WTC11 (cell line): ENCODE measurements at regions not wholly inside any gene's neighbourhood (a gene's known extent, or its start where the extent isn't known, plus 50 kb on each side); places are given as distances from the start of the nearest gene placed in this dataset.

Experiments
- ATAC-seq: fragments of 200-7000 bp; cut with Tn5 transposase; 2 replicates; pipeline ENCODE4 v1.10.0; 2021; ENCODE audit warnings: mild to moderate bottlenecking, moderate library complexity
- CTCF ChIA-PET: fragments of 300-600 bp; sonication (Branson Sonifier 250); formaldehyde crosslinking; loops from one replicate; lab custom pipeline; 2021; ENCODE audit warnings: antibody characterized with exemption; lab: Charles Lee
- POLR2A ChIA-PET: fragments of 350-600 bp; sonication (Branson Sonifier 250); formaldehyde crosslinking; loops from one replicate; lab custom pipeline; 2021; ENCODE audit warnings: antibody characterized with exemption; lab: Charles Lee
- DNase-seq: peaks from one replicate; pipeline ENCODE4 v3.0.0; 2021; ENCODE audit warnings: low spot score
- H3K27ac Mint-ChIP-seq: 2 replicates; pipeline ENCODE4 v1.8.0; 2021; ENCODE audit warnings: mixed read lengths
- H3K27me3 Mint-ChIP-seq: 2 replicates; pipeline ENCODE4 v1.8.0; 2021; ENCODE audit warnings: low read depth, mild to moderate bottlenecking, moderate library complexity, mixed read lengths
- H3K36me3 Mint-ChIP-seq: 2 replicates; pipeline ENCODE4 v1.8.0; 2021; ENCODE audit warnings: mixed read lengths
- H3K4me1 Mint-ChIP-seq: 2 replicates; pipeline ENCODE4 v1.8.0; 2022; ENCODE audit warnings: mixed read lengths
- H3K4me3 Mint-ChIP-seq: 2 replicates; pipeline ENCODE4 v1.8.0; 2021; ENCODE audit warnings: mild to moderate bottlenecking, moderate library complexity, mixed read lengths
- H3K9me3 Mint-ChIP-seq: 2 replicates; pipeline ENCODE4 v1.8.0; 2021; ENCODE audit warnings: mixed read lengths
- ATF3 ChIP-seq: sonication (generic); formaldehyde crosslinking; conservative IDR thresholded peaks from 2 replicates; pipeline ENCODE4 v1.8.1; 2022; ENCODE audit warnings: mild to moderate bottlenecking, missing genetic modification reagents
- ATF6 ChIP-seq: sonication (generic); formaldehyde crosslinking; IDR thresholded peaks from 2 replicates; pipeline ENCODE4 v1.8.1; 2023; ENCODE audit warnings: mild to moderate bottlenecking, missing genetic modification reagents
- CBFB ChIP-seq: sonication (generic); formaldehyde crosslinking; IDR thresholded peaks from 2 replicates; pipeline ENCODE4 v1.8.1; 2022; ENCODE audit warnings: mild to moderate bottlenecking, low read depth, missing genetic modification reagents
- CREM ChIP-seq: sonication (generic); formaldehyde crosslinking; IDR thresholded peaks from 2 replicates; pipeline ENCODE4 v1.8.1; 2022; ENCODE audit warnings: mild to moderate bottlenecking, missing genetic modification reagents, moderate library complexity
- ESRRA ChIP-seq: sonication (generic); formaldehyde crosslinking; IDR thresholded peaks from 2 replicates; pipeline ENCODE4 v1.8.1; 2022; ENCODE audit warnings: mild to moderate bottlenecking, missing genetic modification reagents, borderline replicate concordance
- FOXP4 ChIP-seq: sonication (generic); formaldehyde crosslinking; IDR thresholded peaks from 2 replicates; pipeline ENCODE4 v1.8.0; 2022; ENCODE audit warnings: mild to moderate bottlenecking, missing genetic modification reagents
- GTF2I ChIP-seq: fragments of 250-450 bp; sonication (Bioruptor Pico); conservative IDR thresholded peaks from 2 replicates; pipeline ENCODE4 v1.4.0; 2021; ENCODE audit warnings: mild to moderate bottlenecking
- HMGA2 ChIP-seq: fragments of 250-450 bp; sonication (Bioruptor Pico); IDR thresholded peaks from 2 replicates; pipeline ENCODE4 v1.4.0; 2021; ENCODE audit warnings: mild to moderate bottlenecking, moderate library complexity
- MAX ChIP-seq: sonication (generic); formaldehyde crosslinking; IDR thresholded peaks from 2 replicates; pipeline ENCODE4 v1.8.0; 2022; ENCODE audit warnings: mild to moderate bottlenecking, missing genetic modification reagents
- MLX ChIP-seq: sonication (generic); formaldehyde crosslinking; IDR thresholded peaks from 2 replicates; pipeline ENCODE4 v1.8.1; 2023; ENCODE audit warnings: mild to moderate bottlenecking, missing genetic modification reagents, moderate library complexity
- NFATC4 ChIP-seq: fragments of 250-450 bp; sonication (Bioruptor Pico); IDR thresholded peaks from 2 replicates; pipeline ENCODE4 v1.9.0; 2021; ENCODE audit warnings: mild to moderate bottlenecking
- TCF7 ChIP-seq: sonication (generic); formaldehyde crosslinking; IDR thresholded peaks from 2 replicates; pipeline ENCODE4 v1.8.0; 2022; ENCODE audit warnings: mild to moderate bottlenecking, low read depth, missing genetic modification reagents, moderate library complexity
- USF1 ChIP-seq: sonication (generic); formaldehyde crosslinking; IDR thresholded peaks from 2 replicates; pipeline ENCODE4 v1.8.0; 2022; ENCODE audit warnings: mild to moderate bottlenecking, missing genetic modification reagents
- USF2 ChIP-seq: sonication (generic); formaldehyde crosslinking; IDR thresholded peaks from 2 replicates; pipeline ENCODE4 v1.8.1; 2023; ENCODE audit warnings: mild to moderate bottlenecking, missing genetic modification reagents, moderate library complexity
- ZNF138 ChIP-seq: sonication (generic); formaldehyde crosslinking; conservative IDR thresholded peaks from 2 replicates; pipeline ENCODE4 v1.8.1; 2022; ENCODE audit warnings: mild to moderate bottlenecking, moderate library complexity, missing genetic modification reagents
- ZNF263 ChIP-seq: sonication (generic); formaldehyde crosslinking; IDR thresholded peaks from 2 replicates; pipeline ENCODE4 v1.8.1; 2022; ENCODE audit warnings: low read depth, mild to moderate bottlenecking, moderate library complexity, missing genetic modification reagents
- ZNF317 ChIP-seq: sonication (generic); formaldehyde crosslinking; IDR thresholded peaks from 2 replicates; pipeline ENCODE4 v1.8.1; 2023; ENCODE audit warnings: low read depth, mild to moderate bottlenecking, moderate library complexity, missing genetic modification reagents, borderline replicate concordance

- TF ChIP-seq ESRRA (CRISPR knock-in tag), result no peak
- no peak for TF ChIP-seq ZNF317
- no peak for TF ChIP-seq TCF7 (CRISPR knock-in tag)
- no peak for TF ChIP-seq HMGA2 (CRISPR knock-in tag)
- no peak for TF ChIP-seq GTF2I (CRISPR knock-in tag)
- no peak for TF ChIP-seq ZNF138 (CRISPR knock-in tag)
- no peak for TF ChIP-seq NFATC4
- TF ChIP-seq, all 79 proteins: peak for 0
Measured at GRCh38 chr13:80865329-80865728, 524.4 kb upstream of the SPRY2 start (continued).

GRCh38 chr13:80862456-80862855, 521.5 kb upstream of the SPRY2 start:
- Mint-ChIP-seq H3K27ac (no peak overlapping the region), H3K4me1 (peaks cover 22% of the 10 kb centered on the region), H3K9me3 (peaks cover 3% of the 10 kb centered on the region; the same call in 1 of the 2 replicates), H3K27me3 (peaks cover 7% of the 10 kb centered on the region), H3K4me3 (no peak overlapping the region), H3K36me3 (peaks cover 3% of the 10 kb centered on the region; the same call in 1 of the 2 replicates)
- ChIA-PET CTCF (no interaction called here), POLR2A (no interaction called here)
- DNase-seq (no peak), ATAC-seq (no peak)
- TF ChIP-seq USF1 (no peak), TCF7 (CRISPR knock-in tag) (no peak), GTF2I (CRISPR knock-in tag) (no peak), CBFB (no peak), MLX (no peak), ATF3 (no peak), ZNF263 (CRISPR knock-in tag) (no peak)

GRCh38 chr13:80860845-80861244, 519.9 kb upstream of the SPRY2 start:
- ATAC-seq, result no peak
- TF ChIP-seq ATF6 (CRISPR knock-in tag), result no peak
- no peak for TF ChIP-seq FOXP4 (CRISPR knock-in tag)
- no peak for TF ChIP-seq CREM (CRISPR knock-in tag)
- no peak for TF ChIP-seq ESRRA (CRISPR knock-in tag)
- TF ChIP-seq USF2 (CRISPR knock-in tag), result no peak
- no peak for TF ChIP-seq MAX (CRISPR knock-in tag)
- peaks cover 7% of the 10 kb centered on the region for H3K27me3 Mint-ChIP-seq
- ChIA-PET CTCF (no interaction called here), POLR2A (no interaction called here)
- no peak for DNase-seq
- peaks cover 3% of the 10 kb centered on the region; the same call in 1 of the 2 replicates for H3K36me3 Mint-ChIP-seq
- H3K9me3 Mint-ChIP-seq, result peaks cover 3% of the 10 kb centered on the region; the same call in 1 of the 2 replicates
- H3K27ac Mint-ChIP-seq, result no peak overlapping the region
- peaks cover 27% of the 10 kb centered on the region for H3K4me1 Mint-ChIP-seq
- no peak overlapping the region for H3K4me3 Mint-ChIP-seq
